ENCODE measurements at regions not wholly inside any gene's neighbourhood (a gene's known extent, or its start where the extent isn't known, plus 50 kb on each side); places are given as distances from the start of the nearest gene placed in this dataset.

DNA sequence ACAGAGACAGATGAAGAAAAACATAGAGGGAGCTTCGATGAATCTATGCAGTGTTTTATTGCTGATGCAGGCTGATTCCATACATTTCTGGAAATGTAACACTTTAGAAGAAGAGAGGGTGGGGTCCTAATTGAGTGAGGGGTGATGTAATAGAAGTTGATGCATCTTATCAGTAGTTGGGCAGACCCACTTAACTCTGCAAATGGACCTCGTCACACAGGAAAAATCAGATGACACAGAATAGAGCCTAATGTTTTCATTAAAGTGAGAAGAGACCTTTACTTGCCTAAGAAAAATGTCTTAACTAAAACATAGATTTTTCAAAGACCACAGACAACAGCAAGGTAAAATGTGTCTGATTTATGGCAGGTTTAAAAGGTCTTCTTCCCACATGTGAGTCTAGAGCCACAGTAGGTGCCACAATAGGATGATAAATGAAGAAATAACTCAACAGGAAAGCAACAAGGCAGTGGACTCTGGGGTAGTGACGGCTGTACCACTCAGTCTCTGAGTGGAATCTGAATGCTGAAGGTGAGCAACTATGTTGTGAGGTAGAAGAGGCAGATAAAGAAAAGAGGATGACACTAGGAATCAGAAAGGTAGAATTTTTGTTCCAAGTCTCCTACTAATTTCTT, 414.7 kb upstream of the PIK3C3 start:
- Histone ChIP-seq H3K27ac (no peak overlapping the region), H3K27me3 (no peaks in the 10 kb centered on the region), H3K9me3 (no peaks in the 10 kb centered on the region), H3K36me3 (no peaks in the 10 kb centered on the region), H3K4me3 (no peak overlapping the region), H3K4me1 (no peaks in the 10 kb centered on the region)
- 83% methylated on average over 3 of the region's 3 CpGs for WGBS
- no peak for TF ChIP-seq POLR2A (IDR thresholded peaks at IDR 0.05)
- no peak for TF ChIP-seq EP300 (IDR thresholded peaks at IDR 0.05)
- TF ChIP-seq, protein P1, sequence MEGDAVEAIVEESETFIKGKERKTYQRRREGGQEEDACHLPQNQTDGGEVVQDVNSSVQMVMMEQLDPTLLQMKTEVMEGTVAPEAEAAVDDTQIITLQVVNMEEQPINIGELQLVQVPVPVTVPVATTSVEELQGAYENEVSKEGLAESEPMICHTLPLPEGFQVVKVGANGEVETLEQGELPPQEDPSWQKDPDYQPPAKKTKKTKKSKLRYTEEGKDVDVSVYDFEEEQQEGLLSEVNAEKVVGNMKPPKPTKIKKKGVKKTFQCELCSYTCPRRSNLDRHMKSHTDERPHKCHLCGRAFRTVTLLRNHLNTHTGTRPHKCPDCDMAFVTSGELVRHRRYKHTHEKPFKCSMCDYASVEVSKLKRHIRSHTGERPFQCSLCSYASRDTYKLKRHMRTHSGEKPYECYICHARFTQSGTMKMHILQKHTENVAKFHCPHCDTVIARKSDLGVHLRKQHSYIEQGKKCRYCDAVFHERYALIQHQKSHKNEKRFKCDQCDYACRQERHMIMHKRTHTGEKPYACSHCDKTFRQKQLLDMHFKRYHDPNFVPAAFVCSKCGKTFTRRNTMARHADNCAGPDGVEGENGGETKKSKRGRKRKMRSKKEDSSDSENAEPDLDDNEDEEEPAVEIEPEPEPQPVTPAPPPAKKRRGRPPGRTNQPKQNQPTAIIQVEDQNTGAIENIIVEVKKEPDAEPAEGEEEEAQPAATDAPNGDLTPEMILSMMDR (IDR thresholded peaks at IDR 0.05), result no peak
- no peak for TF ChIP-seq POLR2AphosphoS5 (IDR thresholded peaks at IDR 0.05)
- no peak for DNase-seq (ENCODE audit: low spot score in 2 of 2)

DNA sequence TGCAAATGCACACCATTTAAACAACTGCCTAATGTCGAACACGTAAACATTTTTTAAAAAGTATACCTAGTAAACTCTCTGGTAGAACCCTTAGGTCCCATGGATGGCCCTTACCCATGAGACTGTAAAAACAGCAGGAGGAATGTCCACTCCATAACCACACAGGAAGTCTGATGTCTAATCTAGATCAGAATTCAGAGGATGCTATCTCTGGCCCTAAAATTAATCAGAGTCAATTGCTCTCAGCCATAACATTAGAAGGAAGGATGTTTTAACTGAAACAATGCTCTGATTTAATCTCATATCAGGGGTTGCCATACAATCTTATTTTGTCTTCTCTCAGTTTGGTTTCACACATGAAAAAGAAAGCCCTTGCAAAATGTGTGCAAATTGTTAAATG, 416.3 kb upstream of the PIK3C3 start:
- no peaks in the 10 kb centered on the region for H3K4me1 ChIP-seq
- DNase-seq (ENCODE audit: low spot score in 2 of 2), result no peak
- 93% methylated on average over 2 of the region's 2 CpGs for WGBS
- no peaks in the 10 kb centered on the region for H3K27me3 ChIP-seq
- TF ChIP-seq, protein P1 (IDR thresholded peaks at IDR 0.05), result no peak
- TF ChIP-seq POLR2AphosphoS5 (IDR thresholded peaks at IDR 0.05) (no peak), POLR2A (IDR thresholded peaks at IDR 0.05) (no peak), EP300 (IDR thresholded peaks at IDR 0.05) (no peak)
- H3K36me3 ChIP-seq, result no peaks in the 10 kb centered on the region
- H3K9me3 ChIP-seq, result no peaks in the 10 kb centered on the region
- no peak overlapping the region for H3K4me3 ChIP-seq
- no peak overlapping the region for H3K27ac ChIP-seq

DNA sequence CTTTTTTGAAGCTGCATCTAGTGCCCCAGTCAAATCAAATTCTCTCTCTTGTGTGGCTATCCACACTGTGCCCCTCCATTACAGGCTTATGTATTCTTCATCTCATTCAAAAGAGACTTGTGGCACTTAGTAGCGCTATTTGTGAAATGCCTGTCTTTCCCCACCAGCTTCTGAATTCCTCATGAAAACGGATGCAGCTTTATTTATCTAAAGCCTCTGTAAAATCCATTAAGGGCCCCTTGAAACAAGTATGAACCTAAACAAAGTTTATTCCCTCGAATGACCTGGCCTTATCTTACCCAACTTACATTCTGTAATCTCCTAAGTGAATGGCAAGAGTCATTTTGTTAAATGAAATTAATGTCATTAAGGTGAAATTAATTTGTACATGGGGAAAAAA, 417.4 kb upstream of the PIK3C3 start:
- H3K9me3 ChIP-seq, result no peaks in the 10 kb centered on the region
- H3K4me1 ChIP-seq, result no peaks in the 10 kb centered on the region
- WGBS, result 77% methylated on average over 3 of the region's 3 CpGs
- TF ChIP-seq POLR2AphosphoS5 (IDR thresholded peaks at IDR 0.05) (no peak), POLR2A (IDR thresholded peaks at IDR 0.05) (no peak), EP300 (IDR thresholded peaks at IDR 0.05) (no peak)
- TF ChIP-seq, protein P1 (IDR thresholded peaks at IDR 0.05), result no peak
- H3K27me3 ChIP-seq, result no peaks in the 10 kb centered on the region
- H3K27ac ChIP-seq, result no peak overlapping the region
- no peak for DNase-seq (ENCODE audit: low spot score in 2 of 2)
- no peaks in the 10 kb centered on the region for H3K36me3 ChIP-seq
- H3K4me3 ChIP-seq, result no peak overlapping the region

DNA sequence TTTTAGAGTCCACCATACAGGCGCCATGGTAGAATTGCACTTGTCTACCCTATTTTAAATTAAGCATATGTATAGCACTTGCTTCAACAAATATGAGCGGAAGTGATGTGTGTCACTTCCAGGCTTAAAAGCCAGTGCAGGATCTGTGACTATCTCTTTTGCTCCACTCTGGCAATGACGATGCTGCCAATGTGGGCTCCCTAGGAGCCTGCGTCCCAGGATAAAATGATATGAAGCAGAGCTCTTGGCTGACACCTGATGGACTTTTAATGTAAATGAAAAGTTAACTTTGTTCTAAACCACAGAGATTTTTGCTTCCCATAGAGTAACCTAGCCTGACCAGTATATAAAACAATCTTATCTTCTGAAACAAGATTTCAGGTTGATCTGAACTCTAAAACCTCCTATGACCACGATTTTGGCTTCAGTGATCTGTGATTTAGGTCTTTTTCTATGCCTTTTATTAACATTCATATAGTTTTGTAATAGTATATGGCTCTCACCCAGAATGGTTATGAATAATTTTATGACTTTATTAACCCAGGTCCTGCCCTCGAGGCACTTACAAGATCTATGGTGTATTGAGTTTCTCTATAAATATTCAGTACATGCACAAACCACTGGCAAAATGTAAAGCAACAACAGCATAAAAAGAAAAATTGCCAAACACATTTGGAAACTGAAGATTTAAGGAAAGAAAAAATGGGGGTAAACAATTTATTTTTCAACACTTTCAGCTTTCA, 422.5 kb upstream of the PIK3C3 start:
- TF ChIP-seq POLR2AphosphoS5 (IDR thresholded peaks at IDR 0.05) (no peak), EP300 (IDR thresholded peaks at IDR 0.05) (no peak), POLR2A (IDR thresholded peaks at IDR 0.05) (no peak)
- TF ChIP-seq, protein P1 (IDR thresholded peaks at IDR 0.05), result no peak
- DNase-seq (ENCODE audit: low spot score in 2 of 2), result no peak
- Histone ChIP-seq H3K27me3 (no peaks in the 10 kb centered on the region), H3K9me3 (no peaks in the 10 kb centered on the region), H3K36me3 (no peaks in the 10 kb centered on the region), H3K4me3 (no peak overlapping the region), H3K4me1 (no peaks in the 10 kb centered on the region), H3K27ac (no peak overlapping the region)
- 47% methylated on average over 6 of the region's 6 CpGs for WGBS

DNA sequence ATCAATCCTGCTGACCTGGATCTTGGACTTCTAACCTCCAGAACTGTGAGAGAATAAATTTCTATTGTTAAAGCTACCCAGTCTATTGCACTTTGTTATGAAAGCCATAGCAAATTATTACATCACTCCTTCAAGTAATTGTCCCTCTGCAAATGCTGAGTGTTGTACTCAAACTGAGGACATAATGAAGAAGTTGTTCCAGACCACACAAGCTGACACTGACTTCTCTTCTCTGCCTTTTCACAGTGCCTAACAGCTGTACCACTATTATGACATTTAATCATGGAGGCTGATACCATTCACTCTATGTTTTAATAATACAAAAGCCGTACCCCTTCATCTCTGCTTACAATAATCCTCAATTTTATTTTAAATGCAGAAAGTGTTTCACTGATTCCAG, 424.1 kb upstream of the PIK3C3 start:
- H3K4me1 ChIP-seq, result no peaks in the 10 kb centered on the region
- TF ChIP-seq, protein P1 (IDR thresholded peaks at IDR 0.05), result no peak
- TF ChIP-seq EP300 (IDR thresholded peaks at IDR 0.05) (no peak), POLR2AphosphoS5 (IDR thresholded peaks at IDR 0.05) (no peak), POLR2A (IDR thresholded peaks at IDR 0.05) (no peak)
- no peaks in the 10 kb centered on the region for H3K36me3 ChIP-seq
- 95% methylated on average over 1 of the region's 1 CpG for WGBS
- H3K4me3 ChIP-seq, result no peak overlapping the region
- H3K27me3 ChIP-seq, result no peaks in the 10 kb centered on the region
- H3K27ac ChIP-seq, result no peak overlapping the region
- H3K9me3 ChIP-seq, result no peaks in the 10 kb centered on the region
- no peak for DNase-seq (ENCODE audit: low spot score in 2 of 2)
